Activated CD8-positive, alpha-beta memory T cell treated with anti-CD3 and anti-CD28 coated beads, Interleukin-2, amount 50 U/mL, for 1 hour (primary cell): ENCODE measurements at regions not wholly inside any gene's neighbourhood (a gene's known extent, or its start where the extent isn't known, plus 50 kb on each side); places are given as distances from the start of the nearest gene placed in this dataset.
A peak's percentile ranks its signal among the peaks of the same experiment; 100 is the strongest.

ENCODE experiments used
- DNase-seq: peaks from one replicate; pipeline ENCODE4 v3.0.0-alpha.2; 2020; ENCODE audit errors: extremely low read depth

DNA sequence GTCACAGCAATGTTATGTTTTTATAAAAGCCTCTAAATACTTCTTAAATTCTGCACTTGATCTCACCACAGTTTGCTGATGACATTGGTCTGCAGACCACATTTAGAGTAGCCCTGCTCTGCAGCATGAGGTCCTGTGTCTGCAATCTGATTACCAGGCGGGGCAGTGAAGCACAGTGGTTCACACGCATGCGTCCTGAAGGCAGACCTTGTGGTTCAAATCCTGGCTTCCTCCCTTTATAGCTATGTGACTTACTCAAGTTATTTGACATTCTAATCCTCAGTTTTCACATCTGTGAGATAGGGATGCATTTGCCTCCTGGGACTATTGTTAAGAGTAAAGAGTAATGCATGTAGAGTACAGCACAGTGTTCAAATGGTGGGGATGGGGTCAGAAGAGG, 50.3 kb downstream of the BMAL2 start:
- DNase-seq: no peak

DNA sequence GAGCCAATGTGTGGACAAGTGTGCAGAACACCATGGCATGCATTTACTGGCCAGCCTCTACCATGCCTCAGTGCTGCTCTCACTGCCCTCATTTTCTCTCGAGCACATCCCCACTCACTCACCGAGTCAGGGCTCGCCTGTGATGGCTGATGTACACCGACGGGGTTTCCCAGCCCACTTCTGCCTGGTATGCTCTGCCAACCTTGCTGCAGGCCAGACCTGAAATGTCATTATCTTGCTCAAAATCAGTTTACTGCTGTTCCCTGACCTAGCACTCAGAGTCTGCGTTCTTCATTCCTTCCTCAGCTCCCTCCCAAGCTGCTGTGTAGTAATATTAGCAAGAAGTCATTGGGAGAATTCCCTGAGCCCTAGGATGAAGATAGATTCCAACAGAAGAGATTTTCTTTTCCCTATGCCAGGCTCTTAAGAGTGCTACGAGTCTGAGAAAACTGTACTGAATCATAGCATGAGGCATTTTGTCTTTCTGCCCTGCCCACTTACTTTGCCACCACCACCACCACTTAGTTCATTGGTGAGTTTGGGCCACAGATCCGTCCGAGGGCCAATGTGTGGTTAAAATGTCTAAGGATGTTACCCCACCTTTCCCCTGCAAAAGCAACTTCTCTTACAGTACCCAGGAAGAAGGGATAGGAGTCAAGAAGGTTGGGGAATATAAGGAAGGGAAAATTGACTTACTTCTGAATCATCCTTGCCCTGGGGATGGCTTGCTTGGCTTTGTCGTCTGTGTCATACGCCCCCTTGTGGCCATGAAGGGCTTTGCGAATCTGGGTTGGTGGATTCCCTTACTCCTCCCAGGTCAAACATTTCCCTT, 51.0 kb downstream of the BMAL2 start:
- DNase-seq: peak; percentile 17

DNA sequence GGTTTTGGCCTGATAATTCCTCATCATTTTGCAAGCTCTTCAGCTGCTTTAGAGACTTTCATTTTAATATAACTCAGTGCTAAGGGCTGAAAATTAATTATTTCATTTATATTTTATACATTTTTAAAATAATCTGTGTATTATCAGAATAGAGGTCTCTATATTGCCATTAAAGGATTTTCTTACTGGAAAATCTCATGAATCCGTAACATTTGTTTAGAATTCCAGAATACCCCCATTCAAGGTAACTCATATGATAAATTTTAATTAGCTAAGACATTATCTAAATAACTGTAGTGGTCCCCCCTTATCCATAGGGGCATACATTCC, 51.6 kb downstream of the BMAL2 start:
- DNase-seq: no peak

DNA sequence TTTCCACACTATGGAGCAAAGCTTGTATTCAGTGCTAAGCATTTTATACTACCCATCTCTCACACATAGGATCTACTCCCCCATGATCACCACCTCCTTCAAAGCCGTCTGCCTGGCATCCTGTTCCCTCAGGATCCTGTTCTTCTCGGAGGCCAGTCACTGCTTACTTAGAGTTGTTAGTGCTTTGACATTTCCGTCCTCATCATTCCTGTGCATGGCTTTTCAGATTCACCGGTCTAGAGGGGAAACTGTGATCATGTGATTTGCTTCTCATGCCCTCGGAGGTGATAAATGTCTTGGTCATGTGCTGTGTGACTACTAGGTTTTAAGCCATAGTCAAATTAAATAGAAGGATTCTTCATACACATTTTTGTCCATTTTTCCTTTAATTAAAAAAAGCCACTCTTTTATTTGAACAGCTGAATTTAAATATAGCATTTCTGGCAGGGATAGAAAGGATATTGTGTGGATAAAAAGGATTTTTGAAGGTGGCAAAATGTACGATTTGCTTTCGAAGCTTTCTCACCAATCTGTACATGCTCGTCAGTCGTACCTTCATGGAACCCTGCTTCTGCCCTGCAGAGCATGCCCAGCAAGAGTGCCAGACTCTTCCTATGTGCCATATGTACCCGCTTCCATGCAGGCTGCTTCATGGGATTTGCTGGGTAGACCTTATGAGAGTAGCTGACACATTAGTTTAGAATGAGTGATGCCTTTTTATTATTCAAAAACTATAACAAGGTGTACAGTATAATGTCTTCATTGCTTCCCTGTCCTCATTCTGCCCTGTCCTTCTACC, 53.3 kb downstream of the BMAL2 start:
- DNase-seq: no peak

DNA sequence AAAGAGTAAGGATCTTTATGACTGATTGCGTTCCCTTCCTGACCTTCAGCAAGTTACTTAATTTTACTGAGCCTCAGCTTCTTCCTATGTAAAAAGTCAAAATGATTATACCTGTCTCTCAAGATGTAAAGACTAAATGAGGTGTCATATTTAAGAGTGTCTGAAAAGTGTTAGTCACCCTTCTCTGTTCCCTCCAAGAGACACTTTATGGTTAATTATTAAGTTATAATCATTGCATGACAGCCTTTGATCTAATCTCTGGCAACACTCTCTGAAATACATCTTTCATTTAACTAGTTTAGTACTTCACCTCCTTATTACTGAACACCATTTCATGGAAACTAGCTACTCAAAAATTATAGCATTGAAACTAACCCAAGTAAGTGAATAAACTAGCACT, 54.8 kb downstream of the BMAL2 start:
- no peak for DNase-seq

DNA sequence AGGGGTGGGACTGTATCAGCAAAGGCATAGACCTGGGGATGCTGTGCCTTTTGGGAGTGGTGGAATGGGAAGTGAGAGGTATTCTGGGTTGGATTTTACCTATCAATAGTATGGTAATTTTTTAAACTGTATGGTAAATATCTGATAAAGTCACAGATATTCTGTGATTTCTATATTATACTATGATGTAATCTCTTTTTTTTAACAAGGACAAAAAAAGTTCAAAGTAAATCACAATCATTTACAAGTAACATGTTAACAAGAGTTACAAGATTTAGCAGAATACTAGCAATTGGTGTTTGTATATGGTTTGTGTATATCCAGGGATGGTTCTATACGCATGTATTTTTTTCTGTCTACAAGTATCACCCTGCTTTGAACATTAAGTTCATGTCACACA, 56.0 kb downstream of the BMAL2 start:
- DNase-seq: no peak

DNA sequence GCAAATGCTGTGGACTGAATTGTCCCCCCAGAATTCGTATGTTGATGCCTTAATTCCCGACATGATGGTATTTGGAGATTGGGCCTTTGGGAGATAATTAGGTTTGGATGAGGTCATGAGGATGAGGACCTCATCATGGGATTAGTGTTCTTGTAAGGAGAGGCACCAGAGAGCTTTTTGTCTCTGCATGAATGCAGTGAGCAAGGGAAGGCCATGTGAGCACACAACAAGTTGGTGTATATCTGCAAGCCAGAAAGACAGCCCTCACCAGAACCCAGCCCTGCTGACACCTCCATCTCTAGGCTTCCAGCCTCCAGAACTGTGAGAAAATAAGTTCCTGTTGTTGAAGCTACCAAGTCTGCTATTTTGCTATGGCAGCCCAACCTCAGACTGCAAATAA, 51.9 kb upstream of the SMCO2 start:
- no peak for DNase-seq

DNA sequence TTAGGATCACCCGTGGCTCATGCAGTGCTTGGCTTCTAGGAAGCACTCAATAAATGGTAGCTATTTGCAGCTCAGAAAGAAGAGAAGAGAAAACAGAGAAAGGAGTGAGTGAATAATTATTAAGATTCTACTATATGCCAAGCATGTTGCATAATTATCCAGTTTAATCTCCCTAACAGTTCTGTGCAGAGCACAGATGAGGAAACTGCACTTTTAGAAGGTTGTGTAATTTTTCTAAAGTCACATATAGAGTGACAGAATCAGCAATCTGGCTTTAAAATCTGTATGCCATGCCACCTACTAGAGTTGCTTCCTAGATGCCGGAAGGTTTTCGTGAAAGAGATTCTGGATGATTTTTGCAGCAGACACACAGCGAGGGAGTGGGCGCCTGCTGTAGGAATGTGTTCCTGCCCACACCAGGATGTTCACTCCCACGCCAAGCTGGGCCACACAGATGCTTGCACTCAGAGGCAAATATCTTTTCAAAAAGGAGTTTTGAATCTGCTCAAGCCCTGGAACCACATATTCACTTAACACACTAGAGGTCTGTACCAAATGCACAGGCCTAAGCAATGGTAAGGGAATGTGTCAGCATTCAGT, 50.2 kb upstream of the SMCO2 start:
- DNase-seq: no peak
